ENCODE measurements at regions not wholly inside any gene's neighbourhood (a gene's known extent, or its start where the extent isn't known, plus 50 kb on each side); places are given as distances from the start of the nearest gene placed in this dataset.

GRCh38 chr18:45119876-45120275, 439.2 kb downstream of the SETBP1 start:
- no TSS peak for BruUV-seq (replicated peaks)
- intact Hi-C loops (cut with micrococcal nuclease; ENCODE audit: unreplicated experiment) = no loop called here
- no peak for ATAC-seq
- Histone ChIP-seq H3K4me3 (ENCODE audit: low read depth in 2 of 2, low read length in 2 of 2) (no peak overlapping the region), H3K36me3 (ENCODE audit: control insufficient read depth, insufficient read depth, low read length) (no peaks in the 10 kb centered on the region), H3K27ac (ENCODE audit: low read length) (no peak overlapping the region), H3K9me3 (ENCODE audit: control insufficient read depth, insufficient read depth, low read depth, low read length) (no peaks in the 10 kb centered on the region), H3K4me1 (ENCODE audit: control insufficient read depth, insufficient read depth, low read length) (no peaks in the 10 kb centered on the region), H3K27me3 (ENCODE audit: control insufficient read depth, insufficient read depth, low read length) (no peaks in the 10 kb centered on the region)
- ChIA-PET CTCF (no interaction called here), POLR2A (no interaction called here)
- DNase-seq (ENCODE audit: low read depth, low spot score) = no peak
- no peak for TF ChIP-seq TCF7L2 (IDR thresholded peaks at IDR 0.05; ENCODE audit: low read depth, low read length)
- no peak for TF ChIP-seq SIN3A (IDR thresholded peaks at IDR 0.05; ENCODE audit: borderline replicate concordance, insufficient read depth, low read depth, low read length)
- no peak for TF ChIP-seq CTCF (IDR thresholded peaks at IDR 0.05)
- TF ChIP-seq POLR2AphosphoS5 (IDR thresholded peaks at IDR 0.05; ENCODE audit: low read depth, low read length) = no peak
- no peak for TF ChIP-seq REST (IDR thresholded peaks at IDR 0.05; ENCODE audit: insufficient read depth in 1 of 2, low read depth in 2 of 2, low read length in 1 of 2)
- in situ Hi-C loops (cut with HindIII; ENCODE audit: low pct_unique_long_range_greater_than_20kb, low sequenced_read_pairs) = no loop called here

- Histone ChIP-seq H3K4me1 (ENCODE audit: control insufficient read depth, insufficient read depth, low read length) (no peaks in the 10 kb centered on the region), H3K4me3 (ENCODE audit: low read depth in 2 of 2, low read length in 2 of 2) (no peak overlapping the region), H3K9me3 (ENCODE audit: control insufficient read depth, insufficient read depth, low read depth, low read length) (no peaks in the 10 kb centered on the region), H3K27ac (ENCODE audit: low read length) (no peak overlapping the region), H3K27me3 (ENCODE audit: control insufficient read depth, insufficient read depth, low read length) (no peaks in the 10 kb centered on the region), H3K36me3 (ENCODE audit: control insufficient read depth, insufficient read depth, low read length) (no peaks in the 10 kb centered on the region)
- ATAC-seq = no peak
- no peak for TF ChIP-seq CTCF (IDR thresholded peaks at IDR 0.05)
- no peak for TF ChIP-seq SIN3A (IDR thresholded peaks at IDR 0.05; ENCODE audit: borderline replicate concordance, insufficient read depth, low read depth, low read length)
- TF ChIP-seq TCF7L2 (IDR thresholded peaks at IDR 0.05; ENCODE audit: low read depth, low read length) = no peak
- TF ChIP-seq REST (IDR thresholded peaks at IDR 0.05; ENCODE audit: insufficient read depth in 1 of 2, low read depth in 2 of 2, low read length in 1 of 2) = no peak
- TF ChIP-seq POLR2AphosphoS5 (IDR thresholded peaks at IDR 0.05; ENCODE audit: low read depth, low read length) = no peak
- no TSS peak for BruUV-seq (replicated peaks)
- intact Hi-C loops (cut with micrococcal nuclease; ENCODE audit: unreplicated experiment) = no loop called here
- no peak for DNase-seq (ENCODE audit: low read depth, low spot score)
- POLR2A ChIA-PET = interaction anchor here (0.5 to 0.6 kb wide), 2 partner anchors 313 to 754 kb away, joined by 3 to 14 read pairs; no protein-coding TSS in a partner anchor
- in situ Hi-C loops (cut with HindIII; ENCODE audit: low pct_unique_long_range_greater_than_20kb, low sequenced_read_pairs) = no loop called here
- CTCF ChIA-PET = no interaction called here
Measured at GRCh38 chr18:45121146-45121545, 440.5 kb downstream of the SETBP1 start.

All from Panc1 (cell line).